ENCODE measurements at regions not wholly inside any gene's neighbourhood (a gene's known extent, or its start where the extent isn't known, plus 50 kb on each side); places are given as distances from the start of the nearest gene placed in this dataset.

GRCh38 chr13:58080806-58081205, 449.3 kb downstream of the PCDH17 start:
- TF ChIP-seq CTCF (IDR thresholded peaks at IDR 0.05), result no peak
- H3K9me3 Mint-ChIP-seq, result peaks cover 4 to 9% of the 10 kb centered on the region in 2 donors
- DNase-seq (no peak), ATAC-seq (no peak)
- no peak overlapping the region for H3K27ac Mint-ChIP-seq
- no peak overlapping the region for H3K4me3 ChIP-seq (ENCODE audit: low read length)
- H3K4me1 ChIP-seq (ENCODE audit: control insufficient read depth, insufficient read depth, low read length), result no peaks in the 10 kb centered on the region
- intact Hi-C loops (cut with micrococcal nuclease), result no loop called here
- no peaks in the 10 kb centered on the region for H3K4me1 Mint-ChIP-seq
- no peaks in the 10 kb centered on the region for H3K27me3 Mint-ChIP-seq (ENCODE audit: low read depth in 2 of 2)
- H3K36me3 Mint-ChIP-seq, result no peaks in the 10 kb centered on the region
- H3K36me3 ChIP-seq (ENCODE audit: control insufficient read depth, insufficient read depth, low read length), result no peaks in the 10 kb centered on the region
- H3K27me3 ChIP-seq (ENCODE audit: control insufficient read depth, insufficient read depth, low read length), result no peaks in the 10 kb centered on the region
- H3K27ac ChIP-seq (ENCODE audit: low read length), result no peak overlapping the region
- H3K4me3 Mint-ChIP-seq, result no peak overlapping the region
- no peaks in the 10 kb centered on the region for H3K9me3 ChIP-seq (ENCODE audit: control insufficient read depth, insufficient read depth, low read length)
- 90% methylated on average over 2 of the region's 2 CpGs for WGBS (ENCODE audit: insufficient coverage)

- H3K4me1 Mint-ChIP-seq, result no peaks in the 10 kb centered on the region
- H3K36me3 Mint-ChIP-seq, result no peaks in the 10 kb centered on the region
- H3K4me3 Mint-ChIP-seq, result no peak overlapping the region
- peaks cover 4 to 9% of the 10 kb centered on the region in 2 donors for H3K9me3 Mint-ChIP-seq
- Histone ChIP-seq H3K4me1 (ENCODE audit: control insufficient read depth, insufficient read depth, low read length) (no peaks in the 10 kb centered on the region), H3K36me3 (ENCODE audit: control insufficient read depth, insufficient read depth, low read length) (no peaks in the 10 kb centered on the region), H3K9me3 (ENCODE audit: control insufficient read depth, insufficient read depth, low read length) (no peaks in the 10 kb centered on the region), H3K4me3 (ENCODE audit: low read length) (no peak overlapping the region), H3K27ac (ENCODE audit: low read length) (no peak overlapping the region), H3K27me3 (ENCODE audit: control insufficient read depth, insufficient read depth, low read length) (no peaks in the 10 kb centered on the region)
- WGBS (ENCODE audit: insufficient coverage), result 94% methylated on average over 1 of the region's 3 CpGs
- no peak for ATAC-seq
- TF ChIP-seq CTCF (IDR thresholded peaks at IDR 0.05), result no peak
- no peaks in the 10 kb centered on the region for H3K27me3 Mint-ChIP-seq (ENCODE audit: low read depth in 2 of 2)
- intact Hi-C loops (cut with micrococcal nuclease), result no loop called here
- DNase-seq, result no peak
- H3K27ac Mint-ChIP-seq, result no peak overlapping the region
These were observed 449.8 kb downstream of the PCDH17 start for GRCh38 chr13:58081301-58081820.

GRCh38 chr13:58083064-58083463, 451.5 kb downstream of the PCDH17 start:
- TF ChIP-seq CTCF (IDR thresholded peaks at IDR 0.05), result no peak
- Mint-ChIP-seq H3K4me3 (no peak overlapping the region), H3K27me3 (ENCODE audit: low read depth in 2 of 2) (no peaks in the 10 kb centered on the region), H3K27ac (no peak overlapping the region), H3K9me3 (peaks cover 6 to 9% of the 10 kb centered on the region in 2 donors), H3K36me3 (no peaks in the 10 kb centered on the region), H3K4me1 (no peaks in the 10 kb centered on the region)
- no peaks in the 10 kb centered on the region for H3K36me3 ChIP-seq (ENCODE audit: control insufficient read depth, insufficient read depth, low read length)
- intact Hi-C loops (cut with micrococcal nuclease), result no loop called here
- no peak overlapping the region for H3K27ac ChIP-seq (ENCODE audit: low read length)
- H3K4me1 ChIP-seq (ENCODE audit: control insufficient read depth, insufficient read depth, low read length), result no peaks in the 10 kb centered on the region
- ATAC-seq (no peak), DNase-seq (no peak)
- WGBS (ENCODE audit: insufficient coverage), result 76% methylated on average over 4 of the region's 4 CpGs
- no peak overlapping the region for H3K4me3 ChIP-seq (ENCODE audit: low read length)
- H3K27me3 ChIP-seq (ENCODE audit: control insufficient read depth, insufficient read depth, low read length), result no peaks in the 10 kb centered on the region
- H3K9me3 ChIP-seq (ENCODE audit: control insufficient read depth, insufficient read depth, low read length), result no peaks in the 10 kb centered on the region

GRCh38 chr13:58085274-58085673, 453.7 kb downstream of the PCDH17 start:
- ATAC-seq (no peak), DNase-seq (no peak)
- no peak overlapping the region for H3K4me3 Mint-ChIP-seq
- H3K36me3 ChIP-seq (ENCODE audit: control insufficient read depth, insufficient read depth, low read length), result no peaks in the 10 kb centered on the region
- no peak for TF ChIP-seq CTCF (IDR thresholded peaks at IDR 0.05)
- H3K36me3 Mint-ChIP-seq, result no peaks in the 10 kb centered on the region
- WGBS (ENCODE audit: insufficient coverage), result 20% methylated on average over 2 of the region's 2 CpGs
- H3K27me3 ChIP-seq (ENCODE audit: control insufficient read depth, insufficient read depth, low read length), result no peaks in the 10 kb centered on the region
- H3K4me3 ChIP-seq (ENCODE audit: low read length), result no peak overlapping the region
- no peaks in the 10 kb centered on the region for H3K4me1 ChIP-seq (ENCODE audit: control insufficient read depth, insufficient read depth, low read length)
- no peak overlapping the region for H3K27ac Mint-ChIP-seq
- H3K9me3 Mint-ChIP-seq, result peaks cover 2 to 6% of the 10 kb centered on the region in 2 donors
- intact Hi-C loops (cut with micrococcal nuclease), result no loop called here
- no peaks in the 10 kb centered on the region for H3K27me3 Mint-ChIP-seq (ENCODE audit: low read depth in 2 of 2)
- H3K27ac ChIP-seq (ENCODE audit: low read length), result no peak overlapping the region
- no peaks in the 10 kb centered on the region for H3K9me3 ChIP-seq (ENCODE audit: control insufficient read depth, insufficient read depth, low read length)
- H3K4me1 Mint-ChIP-seq, result no peaks in the 10 kb centered on the region
